ENCODE measurements at regions not wholly inside any gene's neighbourhood (a gene's known extent, or its start where the extent isn't known, plus 50 kb on each side); places are given as distances from the start of the nearest gene placed in this dataset.

GRCh38 chr7:46129831-46130230, 208.8 kb upstream of the IGFBP3 start:
- no peaks in the 10 kb centered on the region for H3K9me3 ChIP-seq (replicated peaks; ENCODE audit: control insufficient read depth, insufficient read depth, low read length)
- CTCF ChIA-PET: interaction anchor here (0.6 to 1.5 kb wide), 2 partner anchors 21 to 1096 kb away, joined by 3 read pairs; no protein-coding TSS in a partner anchor
- SMC1A ChIA-PET (ENCODE audit: uncharacterized antibody, unreplicated experiment): interaction anchor here (1.5 to 2.2 kb wide), 3 partner anchors 9 to 22 kb away, joined by 3 to 11 read pairs (median 8); no protein-coding TSS in a partner anchor
- no peak overlapping the region for H2AFZ ChIP-seq (ENCODE audit: control insufficient read depth, low read depth, low read length)
- no TSS peak for BruUV-seq (replicated peaks)
- H3K4me3 ChIP-seq: no peak overlapping the region
- no peaks in the 10 kb centered on the region for H3K4me1 ChIP-seq (ENCODE audit: control insufficient read depth, insufficient read depth, low read length)
- no peak for TF ChIP-seq YBX1 (IDR thresholded peaks at IDR 0.05)
- TF ChIP-seq NFYA (IDR thresholded peaks at IDR 0.05; ENCODE audit: borderline replicate concordance, low read depth, low read length): no peak
- TF ChIP-seq RCOR1 (conservative IDR thresholded peaks at IDR 0.05; ENCODE audit: low read depth, low read length): no peak
- TF ChIP-seq RB1 (IDR thresholded peaks at IDR 0.05; ENCODE audit: borderline replicate concordance): no peak
- no peak for TF ChIP-seq ZNF207 (IDR thresholded peaks at IDR 0.05; ENCODE audit: borderline replicate concordance)
- POLR2A ChIA-PET: interaction anchor here (0.9 kb wide), 1 partner anchor 12 kb away, joined by 4 read pairs; no protein-coding TSS in a partner anchor
- WGBS (ENCODE audit: insufficient coverage, insufficient replicate concordance, low lambda C conversion rate, missing lambda C conversion rate): 2% methylated on average over 4 of the region's 4 CpGs
- H3K79me2 ChIP-seq (ENCODE audit: control insufficient read depth, insufficient read depth, low read length): no peaks in the 10 kb centered on the region
- DNase-seq (ENCODE audit: low read depth, low spot score) (no peak), FAIRE-seq (no peak), ATAC-seq (no peak)
- H3K4me2 ChIP-seq (ENCODE audit: control insufficient read depth, insufficient read depth): no peak overlapping the region
- H3K36me3 ChIP-seq (ENCODE audit: control insufficient read depth in 2 of 2, insufficient read depth in 2 of 2, low read length in 1 of 2): no peaks in the 10 kb centered on the region
- H3K27me3 ChIP-seq (replicated peaks in 1 of 2; ENCODE audit: control insufficient read depth in 2 of 2, insufficient read depth in 2 of 2, low read length in 1 of 2): no peaks in the 10 kb centered on the region
- H3K9ac ChIP-seq (ENCODE audit: control insufficient read depth, insufficient read depth, low read length): no peak overlapping the region
- no peak overlapping the region for H3K27ac ChIP-seq (ENCODE audit: control insufficient read depth, insufficient read depth)
- intact Hi-C loops (cut with micrococcal nuclease; ENCODE audit: unreplicated experiment): no loop called here
- RAD21 ChIA-PET (ENCODE audit: unreplicated experiment): interaction anchor here (1.7 kb wide), 1 partner anchor 10 kb away, joined by 10 read pairs; no protein-coding TSS in a partner anchor
- H4K20me1 ChIP-seq (ENCODE audit: control insufficient read depth, insufficient read depth): no peaks in the 10 kb centered on the region
- in situ Hi-C loops (cut with MboI): no loop called here

GRCh38 chr7:46127814-46128213, 206.7 kb upstream of the IGFBP3 start:
- POLR2A ChIA-PET: no interaction called here
- Histone ChIP-seq H3K9me3 (replicated peaks; ENCODE audit: control insufficient read depth, insufficient read depth, low read length) (no peaks in the 10 kb centered on the region), H4K20me1 (ENCODE audit: control insufficient read depth, insufficient read depth) (no peaks in the 10 kb centered on the region), H3K4me3 (no peak overlapping the region), H3K27ac (ENCODE audit: control insufficient read depth, insufficient read depth) (no peak overlapping the region), H3K9ac (ENCODE audit: control insufficient read depth, insufficient read depth, low read length) (no peak overlapping the region), H2AFZ (ENCODE audit: control insufficient read depth, low read depth, low read length) (no peak overlapping the region), H3K27me3 (replicated peaks in 1 of 2; ENCODE audit: control insufficient read depth in 2 of 2, insufficient read depth in 2 of 2, low read length in 1 of 2) (no peaks in the 10 kb centered on the region), H3K79me2 (ENCODE audit: control insufficient read depth, insufficient read depth, low read length) (no peaks in the 10 kb centered on the region), H3K4me2 (ENCODE audit: control insufficient read depth, insufficient read depth) (no peak overlapping the region), H3K36me3 (ENCODE audit: control insufficient read depth in 2 of 2, insufficient read depth in 2 of 2, low read length in 1 of 2) (no peaks in the 10 kb centered on the region), H3K4me1 (ENCODE audit: control insufficient read depth, insufficient read depth, low read length) (no peaks in the 10 kb centered on the region)
- intact Hi-C loops (cut with micrococcal nuclease; ENCODE audit: unreplicated experiment) (no loop called here), in situ Hi-C loops (cut with MboI) (no loop called here)
- WGBS (ENCODE audit: insufficient coverage, insufficient replicate concordance, low lambda C conversion rate, missing lambda C conversion rate): 20% methylated on average over 2 of the region's 2 CpGs
- RAD21 ChIA-PET (ENCODE audit: unreplicated experiment): no interaction called here
- BruUV-seq (replicated peaks): no TSS peak
- FAIRE-seq: no peak
- no peak for ATAC-seq
- CTCF ChIA-PET: no interaction called here
- DNase-seq (ENCODE audit: low read depth, low spot score): no peak
- SMC1A ChIA-PET (ENCODE audit: uncharacterized antibody, unreplicated experiment): interaction anchor here (1.4 to 2.2 kb wide), 2 partner anchors 11 to 27 kb away, joined by 4 to 11 read pairs; no protein-coding TSS in a partner anchor
- TF ChIP-seq BHLHE40 (IDR thresholded peaks at IDR 0.05; ENCODE audit: borderline replicate concordance in 1 of 2, low read depth in 2 of 2, low read length in 1 of 2) (no peak), PAX8 (IDR thresholded peaks at IDR 0.05) (no peak), GATAD2B (conservative IDR thresholded peaks at IDR 0.05; ENCODE audit: low read depth) (no peak), RAD21 (IDR thresholded peaks at IDR 0.05; ENCODE audit: insufficient read depth, low read depth, low read length) (no peak), EP300 (IDR thresholded peaks at IDR 0.05; ENCODE audit: borderline replicate concordance in 1 of 2, control insufficient read depth in 1 of 2, low read depth in 2 of 2, low read length in 2 of 2) (no peak), NFIC (IDR thresholded peaks at IDR 0.05; ENCODE audit: low read depth, low read length) (no peak), KAT2A (conservative IDR thresholded peaks at IDR 0.05; ENCODE audit: control insufficient read depth, low read depth, low read length) (no peak), SREBF2 (IDR thresholded peaks at IDR 0.05; ENCODE audit: low read length) (no peak), IRF5 (IDR thresholded peaks at IDR 0.05; ENCODE audit: borderline replicate concordance) (no peak), EGR1 (IDR thresholded peaks at IDR 0.05; ENCODE audit: borderline replicate concordance in 1 of 2, low read depth in 2 of 2, low read length in 2 of 2) (no peak), STAT3 (IDR thresholded peaks at IDR 0.05; ENCODE audit: low read depth, low read length) (no peak), MEF2A (IDR thresholded peaks at IDR 0.05; ENCODE audit: insufficient read depth, low read depth, low read length) (no peak)
